ENCODE measurements at regions not wholly inside any gene's neighbourhood (a gene's known extent, or its start where the extent isn't known, plus 50 kb on each side); places are given as distances from the start of the nearest gene placed in this dataset.

DNA sequence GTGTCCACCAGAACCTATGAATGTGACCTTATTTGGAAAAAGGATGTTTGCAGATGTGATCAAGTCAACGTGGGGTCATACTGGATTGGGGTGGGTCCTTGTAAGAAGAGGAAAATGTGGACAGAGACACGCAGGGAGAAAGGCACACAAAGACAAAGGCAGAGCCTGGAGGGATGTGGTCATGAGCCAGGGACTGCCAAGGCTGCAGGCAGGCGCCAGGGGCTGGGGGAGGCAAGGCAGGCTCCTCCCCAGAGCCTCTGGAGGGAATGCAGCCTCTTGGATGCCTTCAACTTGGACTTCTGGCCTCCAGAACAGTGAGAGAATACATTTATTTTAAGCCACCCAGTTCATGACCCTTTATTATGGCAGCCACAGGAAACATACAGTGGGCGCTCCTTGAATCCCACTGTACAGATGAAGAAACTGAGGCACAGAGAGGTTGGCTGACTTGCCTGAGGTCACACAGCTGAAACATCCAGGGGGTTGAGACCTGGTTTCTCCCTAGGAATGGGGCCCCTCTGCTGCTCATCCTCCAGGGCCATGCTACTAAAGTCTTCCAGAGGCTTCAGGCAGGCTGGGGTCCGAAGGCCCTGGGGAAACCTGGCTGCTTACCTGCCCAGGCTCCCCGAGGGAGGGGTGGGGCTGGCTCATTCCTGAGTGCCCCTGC lies 99.7 kb downstream of the RFLNA start:
- peaks cover 8% of the 10 kb centered on the region; the same call in 1 of the 2 replicates for H3K36me3 ChIP-seq (ENCODE audit: insufficient read depth, low read length)
- H3K4me1 ChIP-seq (ENCODE audit: insufficient read depth, low read length): peaks cover 26% of the 10 kb centered on the region
- H3K9me3 ChIP-seq (ENCODE audit: control insufficient read depth, insufficient read depth, low read length): no peaks in the 10 kb centered on the region
- H3K9ac ChIP-seq (ENCODE audit: low read depth, low read length): no peak overlapping the region

GRCh38 chr12:124393831-124394230 lies 98.9 kb downstream of the RFLNA start:
- peaks cover 6% of the 10 kb centered on the region; the same call in 1 of the 2 replicates for H3K36me3 ChIP-seq (ENCODE audit: insufficient read depth, low read length)

GRCh38 chr12:124393414-124393790 lies 98.5 kb downstream of the RFLNA start:
- Histone ChIP-seq H3K9me3 (ENCODE audit: control insufficient read depth, insufficient read depth, low read length) (no peaks in the 10 kb centered on the region), H3K4me1 (ENCODE audit: insufficient read depth, low read length) (peaks cover 26% of the 10 kb centered on the region), H3K9ac (ENCODE audit: low read depth, low read length) (no peak overlapping the region), H3K36me3 (ENCODE audit: insufficient read depth, low read length) (peaks cover 4% of the 10 kb centered on the region; the same call in 1 of the 2 replicates)

More at GRCh38 chr12:124393831-124394230, 98.9 kb downstream of the RFLNA start:
- Histone ChIP-seq H3K9me3 (ENCODE audit: control insufficient read depth, insufficient read depth, low read length) (no peaks in the 10 kb centered on the region), H3K4me1 (ENCODE audit: insufficient read depth, low read length) (peaks cover 26% of the 10 kb centered on the region), H3K9ac (ENCODE audit: low read depth, low read length) (no peak overlapping the region)

- Histone ChIP-seq H3K4me1 (ENCODE audit: insufficient read depth, low read length) (peaks cover 26% of the 10 kb centered on the region), H3K36me3 (ENCODE audit: insufficient read depth, low read length) (peaks cover 4% of the 10 kb centered on the region; the same call in 1 of the 2 replicates), H3K9me3 (ENCODE audit: control insufficient read depth, insufficient read depth, low read length) (no peaks in the 10 kb centered on the region), H3K9ac (ENCODE audit: low read depth, low read length) (no peak overlapping the region)
These were observed 97.9 kb downstream of the RFLNA start for GRCh38 chr12:124392667-124393413.

- Histone ChIP-seq H3K9me3 (ENCODE audit: control insufficient read depth, insufficient read depth, low read length) (no peaks in the 10 kb centered on the region), H3K4me1 (ENCODE audit: insufficient read depth, low read length) (peaks cover 26% of the 10 kb centered on the region), H3K9ac (ENCODE audit: low read depth, low read length) (no peak overlapping the region), H3K36me3 (ENCODE audit: insufficient read depth, low read length) (peaks cover 4% of the 10 kb centered on the region; the same call in 1 of the 2 replicates)
These were observed 97.4 kb downstream of the RFLNA start for GRCh38 chr12:124392271-124392666.

DNA sequence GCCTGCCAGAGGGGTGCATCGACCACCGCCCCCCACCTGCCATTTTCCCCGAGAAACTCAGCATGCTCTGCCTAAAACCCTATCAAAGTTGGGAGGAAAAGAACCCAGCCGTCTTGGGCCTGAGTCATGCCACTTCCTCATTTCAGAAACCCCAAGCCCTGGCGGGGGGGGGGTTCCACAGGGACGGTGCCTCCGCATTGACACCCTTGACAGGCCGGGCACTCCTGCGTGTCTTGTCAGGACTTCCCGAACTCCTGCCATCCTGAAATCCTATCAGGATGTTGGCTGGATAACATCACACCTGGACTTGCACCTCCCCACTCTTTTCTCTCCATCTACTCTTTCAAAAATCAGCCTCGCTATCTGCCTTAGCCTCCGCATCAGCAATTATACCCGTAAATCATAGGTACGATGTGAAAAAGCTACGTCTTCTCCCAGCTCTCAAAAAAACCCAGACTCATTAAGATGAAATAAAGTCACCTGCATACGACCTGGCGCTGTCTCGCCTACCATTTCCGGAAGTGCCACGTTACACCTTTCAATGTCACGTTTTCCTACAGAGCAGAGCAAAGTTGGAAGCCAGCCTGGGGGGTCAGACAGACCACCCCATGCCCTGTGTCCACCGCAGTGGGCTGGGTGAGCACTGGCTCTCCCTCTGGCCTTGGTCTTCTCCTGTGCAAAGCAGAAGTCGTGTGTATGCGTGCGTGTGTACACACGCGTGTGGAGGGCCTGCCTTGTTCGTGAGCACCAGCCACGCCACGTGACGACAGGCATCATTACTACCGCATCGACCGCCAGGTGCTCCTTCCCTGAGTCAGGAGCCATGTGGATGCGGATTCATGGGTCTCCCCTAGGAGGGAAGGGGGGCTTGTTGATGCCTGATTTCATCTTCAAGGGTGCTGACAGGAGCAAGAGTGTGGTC lies 96.7 kb downstream of the RFLNA start:
- Histone ChIP-seq H3K9me3 (ENCODE audit: control insufficient read depth, insufficient read depth, low read length) (no peaks in the 10 kb centered on the region), H3K4me1 (ENCODE audit: insufficient read depth, low read length) (peaks cover 29% of the 10 kb centered on the region), H3K9ac (ENCODE audit: low read depth, low read length) (no peak overlapping the region), H3K36me3 (ENCODE audit: insufficient read depth, low read length) (peaks cover 4% of the 10 kb centered on the region; the same call in 1 of the 2 replicates)

GRCh38 chr12:124390442-124391097 lies 95.7 kb downstream of the RFLNA start:
- H3K9me3 ChIP-seq (ENCODE audit: control insufficient read depth, insufficient read depth, low read length): no peaks in the 10 kb centered on the region
- H3K4me1 ChIP-seq (ENCODE audit: insufficient read depth, low read length): peaks cover 34% of the 10 kb centered on the region
- no peak overlapping the region for H3K9ac ChIP-seq (ENCODE audit: low read depth, low read length)
- no peaks in the 10 kb centered on the region; the same call in 1 of the 2 replicates for H3K36me3 ChIP-seq (ENCODE audit: insufficient read depth, low read length)

GRCh38 chr12:124389725-124390441 lies 95.0 kb downstream of the RFLNA start:
- no peaks in the 10 kb centered on the region; the same call in 1 of the 2 replicates for H3K36me3 ChIP-seq (ENCODE audit: insufficient read depth, low read length)
- no peaks in the 10 kb centered on the region for H3K9me3 ChIP-seq (ENCODE audit: control insufficient read depth, insufficient read depth, low read length)
- H3K4me1 ChIP-seq (ENCODE audit: insufficient read depth, low read length): peaks cover 39% of the 10 kb centered on the region
- H3K9ac ChIP-seq (ENCODE audit: low read depth, low read length): peak overlapping the region; percentile 18; the same call in 1 of the 2 replicates

DNA sequence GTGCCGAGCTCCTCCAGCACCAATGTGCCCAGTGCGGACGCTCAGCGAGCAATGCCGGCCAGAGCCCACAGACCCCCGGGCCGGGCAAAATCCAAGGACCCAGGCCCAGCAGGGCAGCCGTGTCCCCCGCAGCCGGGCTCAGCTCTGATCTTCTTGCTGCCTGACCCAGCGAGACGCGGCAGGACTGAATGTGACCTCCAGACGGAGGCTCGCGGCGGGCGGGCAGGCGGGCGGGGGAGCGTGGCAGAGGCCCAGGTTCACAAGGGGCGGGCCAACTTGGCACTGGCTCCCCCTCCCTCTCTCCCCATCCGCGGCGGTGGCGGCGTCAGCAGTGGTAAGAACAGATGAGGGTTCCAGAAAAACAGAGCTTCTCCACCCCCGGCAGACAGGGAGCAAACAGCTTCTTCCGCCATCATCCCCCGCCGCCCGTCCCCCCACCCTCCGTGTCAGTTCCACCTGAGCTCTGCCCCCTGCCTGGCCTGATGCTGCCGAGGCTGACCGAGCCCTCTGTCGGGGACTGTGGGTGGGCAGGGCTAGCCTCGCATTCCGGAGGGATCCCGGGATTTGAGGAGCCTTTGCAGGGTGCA lies 94.3 kb downstream of the RFLNA start:
- Histone ChIP-seq H3K9ac (ENCODE audit: low read depth, low read length) (peak overlapping the region; percentile 58; the same call in 1 of the 2 replicates), H3K9me3 (ENCODE audit: control insufficient read depth, insufficient read depth, low read length) (no peaks in the 10 kb centered on the region), H3K4me1 (ENCODE audit: insufficient read depth, low read length) (peaks cover 43% of the 10 kb centered on the region), H3K36me3 (ENCODE audit: insufficient read depth, low read length) (no peaks in the 10 kb centered on the region; the same call in 1 of the 2 replicates)

- H3K36me3 ChIP-seq (ENCODE audit: insufficient read depth, low read length): no peaks in the 10 kb centered on the region; the same call in 1 of the 2 replicates
- H3K9ac ChIP-seq (ENCODE audit: low read depth, low read length): peak overlapping the region; percentile 58; the same call in 1 of the 2 replicates
- H3K4me1 ChIP-seq (ENCODE audit: insufficient read depth, low read length): peaks cover 41% of the 10 kb centered on the region
- no peaks in the 10 kb centered on the region for H3K9me3 ChIP-seq (ENCODE audit: control insufficient read depth, insufficient read depth, low read length)
These were observed 93.8 kb downstream of the RFLNA start for GRCh38 chr12:124388679-124389137.

- peaks cover 36% of the 10 kb centered on the region for H3K4me1 ChIP-seq (ENCODE audit: insufficient read depth, low read length)
- peaks cover under 1% of the 10 kb centered on the region; the same call in 1 of the 2 replicates for H3K36me3 ChIP-seq (ENCODE audit: insufficient read depth, low read length)
- H3K9me3 ChIP-seq (ENCODE audit: control insufficient read depth, insufficient read depth, low read length): no peaks in the 10 kb centered on the region
- H3K9ac ChIP-seq (ENCODE audit: low read depth, low read length): peak overlapping the region; percentile 46; the same call in 1 of the 2 replicates
These were observed 93.3 kb downstream of the RFLNA start for GRCh38 chr12:124388038-124388671.

GRCh38 chr12:124387528-124387911 lies 92.6 kb downstream of the RFLNA start:
- H3K4me1 ChIP-seq (ENCODE audit: insufficient read depth, low read length): peaks cover 30% of the 10 kb centered on the region
- H3K36me3 ChIP-seq (ENCODE audit: insufficient read depth, low read length): peaks cover 4% of the 10 kb centered on the region; the same call in 1 of the 2 replicates
- H3K9ac ChIP-seq (ENCODE audit: low read depth, low read length): no peak overlapping the region
- H3K9me3 ChIP-seq (ENCODE audit: control insufficient read depth, insufficient read depth, low read length): no peaks in the 10 kb centered on the region

Measured in ES-I3 (cell line).